ENCODE measurements at regions not wholly inside any gene's neighbourhood (a gene's known extent, or its start where the extent isn't known, plus 50 kb on each side); places are given as distances from the start of the nearest gene placed in this dataset.
A peak's percentile ranks its signal among the peaks of the same experiment; 100 is the strongest.

DNA sequence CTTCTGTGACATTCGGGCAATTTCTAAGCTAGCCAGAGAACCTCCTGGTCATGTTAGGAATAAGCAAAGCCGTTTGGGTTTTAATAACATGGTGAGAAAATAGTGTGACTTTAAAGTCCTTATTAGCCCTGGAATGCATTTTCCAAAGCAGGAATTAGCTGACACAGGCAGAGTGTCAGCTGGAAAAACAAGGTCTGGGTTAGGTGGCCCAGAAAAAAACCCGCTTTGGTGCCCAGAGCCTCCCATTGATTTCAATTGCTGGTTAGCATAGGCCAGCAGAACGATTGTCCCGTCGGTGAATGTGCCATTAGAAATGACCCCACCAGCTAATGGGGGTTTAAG, 62.1 kb upstream of the CPEB4 start:
- H3K27ac ChIP-seq (ENCODE audit: low read depth in 1 of 3, low read length in 2 of 3): peak overlapping the region in 1 of 3 donors; percentile 80
- DNase-seq: no peak
- WGBS, 3 donors: 90 to 95% (median 92%) methylated on average over 6 of the region's 6 CpGs

DNA sequence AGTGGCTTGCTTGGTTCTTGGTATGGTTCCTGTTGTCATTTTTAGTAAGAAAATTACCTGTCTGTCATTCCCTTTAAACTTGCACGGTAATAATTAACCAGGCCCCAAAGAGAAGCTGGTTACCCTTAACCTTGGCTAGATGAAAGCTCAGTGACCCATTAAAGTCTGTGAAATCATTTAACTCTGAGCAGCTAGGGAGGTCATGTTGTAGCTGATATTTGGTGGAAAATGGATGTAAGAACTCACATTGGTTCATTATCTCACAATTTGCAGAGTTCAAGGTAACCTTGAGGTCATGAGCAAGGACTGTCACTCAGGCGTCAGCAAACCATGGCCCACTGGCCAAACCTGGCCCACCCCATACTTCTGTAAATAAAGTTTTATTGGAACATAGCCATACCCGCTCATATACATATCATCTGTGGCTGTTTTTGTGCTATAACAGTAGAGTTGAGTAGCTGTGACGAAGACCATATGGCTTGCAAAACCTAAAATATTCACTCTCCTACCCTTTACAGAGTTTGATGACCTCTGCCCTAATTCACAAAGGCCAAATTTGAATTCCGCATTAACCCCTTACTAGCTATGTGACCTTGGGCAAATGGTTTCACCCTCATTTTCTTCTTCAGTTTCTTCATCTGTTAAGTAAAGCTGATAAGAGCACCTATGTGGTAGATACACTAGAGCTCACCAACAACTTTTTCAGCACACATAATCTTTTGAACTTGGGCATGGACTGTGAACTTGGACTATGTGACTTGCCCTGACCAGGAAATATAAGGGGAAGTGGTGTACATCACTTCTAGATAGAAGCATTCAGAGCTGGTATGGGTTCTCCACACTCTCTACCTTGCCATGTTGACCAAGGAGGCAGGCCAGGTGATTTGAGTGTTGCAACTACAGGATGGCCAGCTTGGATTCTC, 61.5 kb upstream of the CPEB4 start:
- WGBS, 3 donors: 79 to 87% (median 79%) methylated on average over 5 of the region's 5 CpGs
- Histone ChIP-seq H3K4me1 (ENCODE audit: control insufficient read depth in 3 of 3, insufficient read depth in 2 of 3, low read depth in 1 of 3, low read length in 2 of 3) (peaks cover 3 to 40% (median 7%) of the 10 kb centered on the region in 3 donors), H3K36me3 (ENCODE audit: control insufficient read depth in 3 of 3, insufficient read depth in 2 of 3, low read depth in 1 of 3, low read length in 3 of 3) (no peaks in the 10 kb centered on the region), H3K4me3 (ENCODE audit: low read depth in 1 of 3, low read length in 3 of 3) (no peak overlapping the region), H3K9me3 (ENCODE audit: control insufficient read depth in 2 of 2, insufficient read depth in 1 of 2, low read depth in 1 of 2, low read length in 1 of 2) (peaks cover 0 to 11% of the 10 kb centered on the region in 2 donors), H3K27ac (ENCODE audit: low read depth in 1 of 3, low read length in 2 of 3) (peak overlapping the region in 1 of 3 donors; percentile 80), H3K27me3 (ENCODE audit: control insufficient read depth in 3 of 3, insufficient read depth in 3 of 3, low read length in 3 of 3) (no peaks in the 10 kb centered on the region)
- FAIRE-seq (no peak), DNase-seq (peak; percentile 53 to 78)

More for the DNA sequence above, 62.1 kb upstream of the CPEB4 start:
- Histone ChIP-seq H3K36me3 (ENCODE audit: control insufficient read depth in 3 of 3, insufficient read depth in 2 of 3, low read depth in 1 of 3, low read length in 3 of 3) (no peaks in the 10 kb centered on the region), H3K4me1 (ENCODE audit: control insufficient read depth in 3 of 3, insufficient read depth in 2 of 3, low read depth in 1 of 3, low read length in 2 of 3) (peaks cover 3 to 46% (median 7%) of the 10 kb centered on the region in 3 donors), H3K9me3 (ENCODE audit: control insufficient read depth in 2 of 2, insufficient read depth in 1 of 2, low read depth in 1 of 2, low read length in 1 of 2) (peaks cover 0 to 11% of the 10 kb centered on the region in 2 donors), H3K27me3 (ENCODE audit: control insufficient read depth in 3 of 3, insufficient read depth in 3 of 3, low read length in 3 of 3) (no peaks in the 10 kb centered on the region), H3K4me3 (ENCODE audit: low read depth in 1 of 3, low read length in 3 of 3) (no peak overlapping the region)
- FAIRE-seq: no peak

- Histone ChIP-seq H3K4me3 (ENCODE audit: low read depth in 1 of 3, low read length in 3 of 3) (no peak overlapping the region), H3K27me3 (ENCODE audit: control insufficient read depth in 3 of 3, insufficient read depth in 3 of 3, low read length in 3 of 3) (no peaks in the 10 kb centered on the region), H3K27ac (ENCODE audit: low read depth in 1 of 3, low read length in 2 of 3) (no peak overlapping the region), H3K9me3 (ENCODE audit: control insufficient read depth in 2 of 2, insufficient read depth in 1 of 2, low read depth in 1 of 2, low read length in 1 of 2) (peaks cover 0 to 11% of the 10 kb centered on the region in 2 donors), H3K4me1 (ENCODE audit: control insufficient read depth in 3 of 3, insufficient read depth in 2 of 3, low read depth in 1 of 3, low read length in 2 of 3) (peaks cover 2 to 31% (median 7%) of the 10 kb centered on the region in 3 donors), H3K36me3 (ENCODE audit: control insufficient read depth in 3 of 3, insufficient read depth in 2 of 3, low read depth in 1 of 3, low read length in 3 of 3) (no peaks in the 10 kb centered on the region)
- no peak for FAIRE-seq
- no peak for DNase-seq
- WGBS, 3 donors: 94 to 100% (median 100%) methylated on average over 1 of the region's 1 CpG
Observed at GRCh38 chr5:173828952-173829351, 59.2 kb upstream of the CPEB4 start.

- no peak overlapping the region for H3K27ac ChIP-seq (ENCODE audit: low read depth in 1 of 3, low read length in 2 of 3)
- peaks cover 0 to 24% (median 2%) of the 10 kb centered on the region in 3 donors for H3K4me1 ChIP-seq (ENCODE audit: control insufficient read depth in 3 of 3, insufficient read depth in 2 of 3, low read depth in 1 of 3, low read length in 2 of 3)
- H3K4me3 ChIP-seq (ENCODE audit: low read depth in 1 of 3, low read length in 3 of 3): no peak overlapping the region
- DNase-seq (no peak), FAIRE-seq (no peak)
- H3K27me3 ChIP-seq (ENCODE audit: control insufficient read depth in 3 of 3, insufficient read depth in 3 of 3, low read length in 3 of 3): no peaks in the 10 kb centered on the region
- peaks cover 0 to 11% of the 10 kb centered on the region in 2 donors for H3K9me3 ChIP-seq (ENCODE audit: control insufficient read depth in 2 of 2, insufficient read depth in 1 of 2, low read depth in 1 of 2, low read length in 1 of 2)
- no peaks in the 10 kb centered on the region for H3K36me3 ChIP-seq (ENCODE audit: control insufficient read depth in 3 of 3, insufficient read depth in 2 of 3, low read depth in 1 of 3, low read length in 3 of 3)
- WGBS, 3 donors: 78 to 88% (median 84%) methylated on average over 5 of the region's 5 CpGs
Observed at GRCh38 chr5:173829826-173830225, 58.3 kb upstream of the CPEB4 start.

DNA sequence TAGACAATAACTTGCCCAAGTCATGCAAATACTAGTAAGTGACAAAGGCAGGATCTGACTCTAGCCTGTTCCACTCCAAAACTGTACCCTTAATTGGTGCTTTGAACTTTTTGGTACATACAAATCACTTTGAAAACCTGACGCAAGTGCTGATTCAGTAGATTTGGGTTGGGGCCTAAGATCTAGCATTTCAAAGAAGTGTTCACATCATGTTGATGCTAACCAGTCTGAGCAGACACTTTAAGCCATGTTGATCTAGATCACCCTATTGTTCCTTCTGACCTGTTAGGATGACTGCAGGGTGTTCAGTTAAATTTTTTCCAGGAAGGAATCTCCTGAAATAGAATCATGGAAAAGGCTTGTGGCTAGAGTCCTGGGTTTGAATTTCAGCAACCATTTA, 57.7 kb upstream of the CPEB4 start:
- no peak overlapping the region for H3K27ac ChIP-seq (ENCODE audit: low read depth in 1 of 3, low read length in 2 of 3)
- H3K4me3 ChIP-seq (ENCODE audit: low read depth in 1 of 3, low read length in 3 of 3): no peak overlapping the region
- no peak for FAIRE-seq

GRCh38 chr5:173831196-173831914, 56.8 kb upstream of the CPEB4 start:
- H3K4me1 ChIP-seq (ENCODE audit: control insufficient read depth in 3 of 3, insufficient read depth in 2 of 3, low read depth in 1 of 3, low read length in 2 of 3): peaks cover 0 to 9% (median 0%) of the 10 kb centered on the region in 3 donors
- WGBS, 3 donors: 82 to 91% (median 90%) methylated on average over 5 of the region's 5 CpGs
- H3K27ac ChIP-seq (ENCODE audit: low read depth in 1 of 3, low read length in 2 of 3): no peak overlapping the region
- peaks cover 0 to 11% of the 10 kb centered on the region in 2 donors for H3K9me3 ChIP-seq (ENCODE audit: control insufficient read depth in 2 of 2, insufficient read depth in 1 of 2, low read depth in 1 of 2, low read length in 1 of 2)
- no peak overlapping the region for H3K4me3 ChIP-seq (ENCODE audit: low read depth in 1 of 3, low read length in 3 of 3)
- no peaks in the 10 kb centered on the region for H3K36me3 ChIP-seq (ENCODE audit: control insufficient read depth in 3 of 3, insufficient read depth in 2 of 3, low read depth in 1 of 3, low read length in 3 of 3)
- DNase-seq (no peak), FAIRE-seq (no peak)
- no peaks in the 10 kb centered on the region for H3K27me3 ChIP-seq (ENCODE audit: control insufficient read depth in 3 of 3, insufficient read depth in 3 of 3, low read length in 3 of 3)

More for the DNA sequence above, 57.7 kb upstream of the CPEB4 start:
- peaks cover 0 to 18% (median 2%) of the 10 kb centered on the region in 3 donors for H3K4me1 ChIP-seq (ENCODE audit: control insufficient read depth in 3 of 3, insufficient read depth in 2 of 3, low read depth in 1 of 3, low read length in 2 of 3)
- H3K36me3 ChIP-seq (ENCODE audit: control insufficient read depth in 3 of 3, insufficient read depth in 2 of 3, low read depth in 1 of 3, low read length in 3 of 3): no peaks in the 10 kb centered on the region
- 88 to 97% (median 96%) methylated on average over 1 of the region's 1 CpG for WGBS, 3 donors
- H3K27me3 ChIP-seq (ENCODE audit: control insufficient read depth in 3 of 3, insufficient read depth in 3 of 3, low read length in 3 of 3): no peaks in the 10 kb centered on the region
- no peak for DNase-seq
- H3K9me3 ChIP-seq (ENCODE audit: control insufficient read depth in 2 of 2, insufficient read depth in 1 of 2, low read depth in 1 of 2, low read length in 1 of 2): peaks cover 0 to 11% of the 10 kb centered on the region in 2 donors

DNA sequence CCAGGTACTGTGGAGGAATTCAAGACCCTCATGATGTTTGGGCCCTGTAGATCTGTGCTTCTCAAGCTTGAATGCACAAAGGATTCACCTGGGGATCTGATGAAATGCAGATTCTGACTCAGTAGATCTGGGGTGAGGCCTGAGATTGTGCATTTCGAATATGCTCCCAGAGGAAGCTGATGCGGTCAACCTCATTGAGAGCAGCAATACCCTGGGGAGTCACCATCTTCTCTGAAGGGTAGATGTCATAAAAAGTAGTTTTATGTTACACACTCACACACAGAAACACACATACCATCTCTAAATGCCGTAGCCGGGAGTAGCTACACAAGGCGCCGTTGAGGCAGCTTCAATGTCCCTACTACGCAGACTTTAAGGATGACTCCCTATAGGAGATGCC, 55.8 kb upstream of the CPEB4 start:
- Histone ChIP-seq H3K4me1 (ENCODE audit: control insufficient read depth in 3 of 3, insufficient read depth in 2 of 3, low read depth in 1 of 3, low read length in 2 of 3) (no peaks in the 10 kb centered on the region), H3K9me3 (ENCODE audit: control insufficient read depth in 2 of 2, insufficient read depth in 1 of 2, low read depth in 1 of 2, low read length in 1 of 2) (peaks cover 0 to 11% of the 10 kb centered on the region in 2 donors), H3K27me3 (ENCODE audit: control insufficient read depth in 3 of 3, insufficient read depth in 3 of 3, low read length in 3 of 3) (no peaks in the 10 kb centered on the region), H3K27ac (ENCODE audit: low read depth in 1 of 3, low read length in 2 of 3) (no peak overlapping the region), H3K36me3 (ENCODE audit: control insufficient read depth in 3 of 3, insufficient read depth in 2 of 3, low read depth in 1 of 3, low read length in 3 of 3) (no peaks in the 10 kb centered on the region), H3K4me3 (ENCODE audit: low read depth in 1 of 3, low read length in 3 of 3) (no peak overlapping the region)
- 89 to 96% (median 95%) methylated on average over 7 of the region's 7 CpGs for WGBS, 3 donors
- no peak for DNase-seq
- FAIRE-seq: no peak

DNA sequence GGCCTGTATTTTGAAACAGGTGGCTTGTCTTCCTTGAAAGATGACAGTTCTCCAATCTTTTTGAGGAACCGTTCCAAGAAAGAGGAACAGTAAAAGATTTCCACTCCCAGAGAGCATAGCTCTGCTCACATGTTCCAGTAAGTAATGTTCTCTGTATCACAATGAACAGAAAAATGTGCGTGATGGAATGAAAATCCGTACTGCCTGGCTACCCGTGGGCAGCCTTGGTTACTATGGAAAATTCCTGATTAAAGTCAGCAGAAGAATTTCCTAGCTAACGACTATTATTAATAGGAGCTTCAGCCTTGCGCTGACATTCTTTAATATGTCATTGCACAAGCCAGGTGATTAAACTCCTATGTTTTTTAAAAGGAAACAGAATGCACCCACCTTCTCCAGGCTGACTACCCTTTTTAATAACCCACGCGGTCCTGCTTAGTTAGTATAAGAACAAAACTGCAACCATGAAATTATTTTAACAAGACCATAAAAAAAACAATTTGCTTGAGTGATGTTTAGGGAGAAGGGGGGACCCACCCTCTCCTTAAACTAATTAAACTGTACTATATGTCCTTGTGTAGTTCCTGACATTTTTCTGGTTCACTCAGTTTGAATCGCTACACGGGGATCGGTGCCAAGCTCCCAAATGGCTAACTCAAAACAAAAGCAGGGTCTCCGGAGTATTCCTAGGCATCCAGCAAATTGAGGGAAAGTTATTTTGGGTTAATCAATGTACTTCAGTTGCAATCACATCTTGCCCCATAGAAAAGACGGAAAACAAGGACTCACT, 54.8 kb upstream of the CPEB4 start:
- H3K4me1 ChIP-seq (ENCODE audit: control insufficient read depth in 3 of 3, insufficient read depth in 2 of 3, low read depth in 1 of 3, low read length in 2 of 3): no peaks in the 10 kb centered on the region
- DNase-seq (no peak), FAIRE-seq (no peak)
- no peak overlapping the region for H3K4me3 ChIP-seq (ENCODE audit: low read depth in 1 of 3, low read length in 3 of 3)
- no peak overlapping the region for H3K27ac ChIP-seq (ENCODE audit: low read depth in 1 of 3, low read length in 2 of 3)
- H3K27me3 ChIP-seq (ENCODE audit: control insufficient read depth in 3 of 3, insufficient read depth in 3 of 3, low read length in 3 of 3): no peaks in the 10 kb centered on the region
- H3K36me3 ChIP-seq (ENCODE audit: control insufficient read depth in 3 of 3, insufficient read depth in 2 of 3, low read depth in 1 of 3, low read length in 3 of 3): no peaks in the 10 kb centered on the region
- H3K9me3 ChIP-seq (ENCODE audit: control insufficient read depth in 2 of 2, insufficient read depth in 1 of 2, low read depth in 1 of 2, low read length in 1 of 2): peaks cover 0 to 2% of the 10 kb centered on the region in 2 donors
- 63 to 78% (median 74%) methylated on average over 13 of the region's 13 CpGs for WGBS, 3 donors

All from small intestine (tissue), 7 donors.